ENCODE measurements at regions not wholly inside any gene's neighbourhood (a gene's known extent, or its start where the extent isn't known, plus 50 kb on each side); places are given as distances from the start of the nearest gene placed in this dataset.
A peak's percentile ranks its signal among the peaks of the same experiment; 100 is the strongest.
"Not testable (repeated sequence)": the region's sequence is repeated elsewhere in the genome, so short reads cannot be mapped to it uniquely, and the experiment has no call there.

- DNase-seq (ENCODE audit: missing footprints): no peak
- ATAC-seq: no peak
- intact Hi-C loops (cut with DNase I): no loop called here
Observed at GRCh38 chr14:56416213-56416612, 163.4 kb upstream of the TMEM260 start.

- ATAC-seq (no peak), DNase-seq (ENCODE audit: missing footprints) (no peak)
- intact Hi-C loops (cut with DNase I): no loop called here
Observed at GRCh38 chr14:56417173-56417572, 162.4 kb upstream of the TMEM260 start.

DNA sequence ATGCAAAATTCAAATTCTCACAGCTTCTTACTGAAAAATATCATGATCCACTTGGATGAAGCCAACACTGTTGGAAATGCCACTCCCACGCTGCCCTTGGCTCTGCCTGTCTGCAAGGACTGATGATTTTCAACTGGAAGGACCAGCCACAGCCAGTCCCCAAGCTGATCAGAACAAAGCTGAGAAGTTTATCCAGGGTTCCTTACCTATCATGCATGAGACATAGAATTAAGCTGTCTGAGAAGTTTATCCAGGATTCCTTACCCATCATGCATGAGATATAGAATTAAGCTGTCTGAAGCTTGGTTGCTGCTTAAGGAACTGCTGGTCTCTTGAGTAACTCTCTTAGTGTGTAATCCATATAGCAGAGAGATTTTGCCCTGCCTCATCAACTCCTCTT, 159.8 kb upstream of the TMEM260 start:
- no peak for DNase-seq (ENCODE audit: missing footprints)
- intact Hi-C loops (cut with DNase I): loop anchor here (5.0 kb wide), 1 partner anchor 707 kb away; no protein-coding TSS in a partner anchor
- ATAC-seq: no peak

- DNase-seq (ENCODE audit: missing footprints) (no peak), ATAC-seq (no peak)
- intact Hi-C loops (cut with DNase I): loop anchor here (5.0 kb wide), 1 partner anchor 710 kb away; no protein-coding TSS in a partner anchor
Observed at GRCh38 chr14:56422221-56422620, 157.4 kb upstream of the TMEM260 start.

- DNase-seq (ENCODE audit: missing footprints) (no peak), ATAC-seq (peak; percentile 87)
- intact Hi-C loops (cut with DNase I): loop anchor here (5.0 kb wide), 1 partner anchor 710 kb away; no protein-coding TSS in a partner anchor
Observed at GRCh38 chr14:56422703-56423213, 156.8 kb upstream of the TMEM260 start.

DNA sequence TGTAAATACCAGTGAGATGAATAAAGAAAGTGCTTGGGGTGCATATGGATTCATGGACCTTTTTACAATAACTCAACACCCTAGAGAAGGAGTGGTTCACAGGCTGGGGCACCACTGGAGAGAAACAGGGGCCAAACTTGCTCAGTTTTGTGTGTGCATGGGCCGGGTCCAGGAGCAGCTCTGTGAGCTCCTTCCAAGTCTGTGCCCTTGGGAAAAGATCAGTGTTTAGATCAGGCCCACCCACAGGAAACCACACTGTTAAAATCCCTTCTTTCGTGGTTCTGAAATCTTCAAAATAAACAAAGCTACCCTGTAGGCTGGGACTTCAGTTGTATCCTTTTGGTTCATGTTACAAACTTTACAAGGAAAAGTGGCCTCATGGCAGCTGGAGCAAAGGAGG, 156.1 kb upstream of the TMEM260 start:
- intact Hi-C loops (cut with DNase I): loop anchor here (5.0 kb wide), 1 partner anchor 711 kb away; no protein-coding TSS in a partner anchor
- ATAC-seq: peak; percentile 51
- DNase-seq (ENCODE audit: missing footprints): no peak

GRCh38 chr14:56431013-56431412, 148.6 kb upstream of the TMEM260 start:
- no peak for DNase-seq (ENCODE audit: missing footprints)
- ATAC-seq: no peak
- intact Hi-C loops (cut with DNase I): no loop called here

GRCh38 chr14:56449670-56450213, 129.9 kb upstream of the TMEM260 start:
- no peak for DNase-seq (ENCODE audit: missing footprints)
- no peak for ATAC-seq
- intact Hi-C loops (cut with DNase I): no loop called here

- ATAC-seq: no peak
- intact Hi-C loops (cut with DNase I): no loop called here
- DNase-seq (ENCODE audit: missing footprints): no peak
Observed at GRCh38 chr14:56452940-56453339, 126.7 kb upstream of the TMEM260 start.

DNA sequence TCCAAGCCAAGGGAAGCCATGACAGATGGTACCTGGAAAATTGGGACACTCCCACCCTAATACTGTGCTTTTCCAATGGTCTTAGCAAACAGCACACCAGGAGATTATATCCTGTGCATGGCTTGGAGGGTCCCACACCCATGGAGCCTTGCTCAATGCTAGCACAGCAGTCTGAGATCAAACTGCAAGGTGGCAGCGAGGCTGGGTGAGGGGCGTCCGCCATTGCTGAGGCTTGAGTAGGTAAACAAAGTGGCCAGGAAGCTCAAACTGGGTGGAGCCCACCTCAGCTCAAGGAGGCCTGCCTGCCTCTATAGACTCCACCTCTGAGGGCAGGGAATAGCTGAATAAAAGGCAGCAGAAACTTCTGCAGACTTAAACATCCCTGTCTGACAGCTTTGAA, 124.9 kb upstream of the TMEM260 start:
- ATAC-seq; intact Hi-C loops (cut with DNase I): not testable (repeated sequence)

DNA sequence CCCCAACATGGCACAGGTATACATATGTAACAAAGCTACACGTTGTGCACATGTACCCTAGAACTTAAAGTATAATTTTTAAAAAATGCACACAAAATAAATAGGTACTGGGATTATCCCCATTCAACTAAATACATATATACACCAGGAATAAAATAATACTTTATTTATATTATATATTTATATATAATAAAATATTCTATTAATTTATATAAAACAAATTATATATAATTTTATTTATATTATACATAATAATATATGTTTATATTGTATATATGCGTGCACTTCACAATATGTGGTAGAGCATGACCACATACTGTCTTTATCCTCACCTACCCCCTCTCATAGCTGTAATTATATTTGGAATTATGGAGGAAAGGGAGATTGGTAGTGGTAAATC, 119.1 kb upstream of the TMEM260 start:
- DNase-seq (ENCODE audit: missing footprints) (no peak), ATAC-seq (no peak)
- intact Hi-C loops (cut with DNase I): no loop called here

More for the DNA sequence above, 124.9 kb upstream of the TMEM260 start:
- not testable (repeated sequence) for DNase-seq (ENCODE audit: missing footprints)

DNA sequence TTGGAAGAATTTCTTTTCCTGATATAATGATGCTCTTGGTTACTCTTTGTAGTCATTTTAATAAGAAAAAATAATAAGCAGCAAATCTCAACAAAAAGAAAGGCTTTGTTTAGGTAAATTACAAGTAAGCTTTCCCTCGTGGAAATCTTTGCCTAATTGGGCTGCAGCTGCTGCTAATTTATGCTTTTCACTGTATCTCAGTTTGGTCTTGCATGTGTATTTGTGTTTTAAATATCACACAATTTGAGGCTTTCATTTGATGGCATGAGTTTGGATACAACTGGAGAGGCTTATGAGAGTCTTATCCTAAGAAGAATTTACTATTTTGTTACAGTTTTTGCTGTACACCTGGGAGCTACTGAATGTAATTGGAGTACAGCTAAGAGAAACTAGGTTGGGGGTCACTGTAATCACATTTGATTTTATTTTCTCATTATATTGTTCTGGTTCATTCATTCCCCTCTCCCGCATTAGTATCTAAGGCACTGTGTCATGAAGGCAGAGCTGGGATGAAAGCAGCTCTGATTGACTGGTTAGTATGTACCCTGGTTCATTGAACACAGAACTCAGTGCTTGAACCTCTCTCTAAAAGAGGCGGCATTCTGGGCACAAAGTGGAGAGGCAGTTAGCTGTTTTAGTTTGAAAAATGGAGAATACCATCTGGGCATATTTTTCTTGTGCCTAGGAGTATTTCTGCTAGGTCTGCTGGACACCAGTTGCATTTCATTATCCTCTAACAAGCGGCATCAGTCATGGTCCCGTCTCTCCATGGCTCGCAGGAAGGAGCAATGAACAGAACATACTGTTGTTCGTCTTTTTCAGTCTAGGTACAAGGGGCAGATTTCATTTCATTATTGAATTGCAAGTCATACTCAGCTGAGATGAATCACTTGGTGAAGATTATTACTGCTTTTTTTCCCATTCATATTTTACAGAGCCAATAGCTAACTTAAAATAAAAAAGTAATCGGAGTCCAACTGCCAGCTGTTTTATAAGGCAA, 118.0 kb upstream of the TMEM260 start:
- no peak for ATAC-seq
- intact Hi-C loops (cut with DNase I): no loop called here
- DNase-seq (ENCODE audit: missing footprints): no peak

GRCh38 chr14:56463271-56463890, 116.2 kb upstream of the TMEM260 start:
- intact Hi-C loops (cut with DNase I): no loop called here
- ATAC-seq (no peak), DNase-seq (ENCODE audit: missing footprints) (no peak)

DNA sequence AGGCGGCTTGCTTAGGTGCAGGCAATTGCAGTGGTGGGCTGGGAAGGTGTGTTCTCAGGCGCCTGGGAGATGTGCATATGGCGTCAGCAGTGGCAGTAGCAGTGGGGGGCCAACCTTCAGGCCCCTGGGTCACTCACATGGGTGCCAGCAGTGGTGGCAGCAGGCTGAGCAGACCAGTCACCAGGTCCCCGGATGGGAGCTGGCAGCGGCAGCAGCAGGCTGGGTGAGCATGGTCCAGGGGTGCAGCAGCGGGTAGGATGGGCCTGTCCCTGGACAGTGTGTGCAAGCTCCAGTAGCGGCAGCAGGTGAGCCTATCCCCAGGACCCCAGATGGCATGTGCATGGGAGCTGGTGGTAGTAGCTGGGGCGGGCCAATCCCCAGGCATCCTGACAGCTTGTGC, 108.5 kb upstream of the TMEM260 start:
- ATAC-seq: no peak

GRCh38 chr14:56474419-56475022, 105.1 kb upstream of the TMEM260 start:
- ATAC-seq: no peak
- intact Hi-C loops (cut with DNase I): loop anchor here (5.0 to 10.0 kb wide), 3 partner anchors 767 to 1260 kb away; no protein-coding TSS in a partner anchor
- DNase-seq (ENCODE audit: missing footprints): no peak

More for the DNA sequence above, 108.5 kb upstream of the TMEM260 start:
- no peak for DNase-seq (ENCODE audit: missing footprints)
- intact Hi-C loops (cut with DNase I): loop anchor here (5.0 to 10.0 kb wide), 3 partner anchors 764 to 1256 kb away; no protein-coding TSS in a partner anchor

DNA sequence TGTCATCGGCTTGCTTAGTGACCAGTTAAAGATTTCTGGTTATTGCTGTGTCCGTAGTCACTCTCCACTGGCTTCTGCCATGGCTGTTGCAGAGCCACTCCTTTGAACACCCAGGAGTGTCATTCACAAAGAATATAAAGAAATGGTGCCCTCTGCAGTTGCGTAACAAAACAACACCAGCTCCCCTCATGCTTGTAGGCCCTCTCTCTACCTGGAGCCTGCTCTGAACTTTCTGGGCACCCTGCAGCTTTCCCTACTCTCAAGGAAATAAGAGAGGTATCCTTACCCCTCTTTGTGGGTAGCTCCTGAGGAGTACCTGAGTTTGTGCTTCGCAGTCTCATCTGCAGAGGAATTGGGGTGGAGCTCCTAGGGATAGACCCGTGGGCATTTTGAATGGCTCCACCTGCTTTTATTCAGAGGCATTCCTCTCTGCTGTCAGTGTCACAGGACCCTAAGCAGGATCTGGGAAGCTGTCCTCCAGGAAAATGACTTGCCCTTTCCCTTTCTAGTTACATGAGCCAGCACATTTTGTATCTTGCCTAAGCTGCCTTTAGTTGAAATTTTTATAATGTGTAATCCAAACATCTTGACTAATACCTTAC, 97.2 kb upstream of the TMEM260 start:
- DNase-seq (ENCODE audit: missing footprints): no peak
- intact Hi-C loops (cut with DNase I): no loop called here
- no peak for ATAC-seq

- no peak for ATAC-seq
- intact Hi-C loops (cut with DNase I): no loop called here
- DNase-seq (ENCODE audit: missing footprints): no peak
Observed at GRCh38 chr14:56487090-56487667, 92.4 kb upstream of the TMEM260 start.

GRCh38 chr14:56487761-56488160, 91.8 kb upstream of the TMEM260 start:
- ATAC-seq (no peak), DNase-seq (ENCODE audit: missing footprints) (no peak)
- intact Hi-C loops (cut with DNase I): no loop called here

All from Right ventricle myocardium inferior (tissue), 1 donor.